Left ventricle myocardium inferior (tissue), 1 donor: ENCODE measurements at regions not wholly inside any gene's neighbourhood (a gene's known extent, or its start where the extent isn't known, plus 50 kb on each side); places are given as distances from the start of the nearest gene placed in this dataset.

Experiments
- DNase-seq: peaks from one replicate; pipeline ENCODE4 v3.0.0-alpha.2; 2020
- H3K27ac ChIP-seq: fragments of 200-600 bp; replicated peaks from 2 replicates; pipeline ENCODE4 v1.8.0; 2021
- H3K27me3 ChIP-seq: fragments of 200-600 bp; 2 replicates; pipeline ENCODE4 v1.8.0; 2021; ENCODE audit warnings: low read depth
- H3K36me3 ChIP-seq: fragments of 200-600 bp; 2 replicates; pipeline ENCODE4 v1.8.0; 2021
- H3K4me1 ChIP-seq: fragments of 200-600 bp; 2 replicates; pipeline ENCODE4 v1.8.0; 2021
- H3K4me3 ChIP-seq: fragments of 200-600 bp; 2 replicates; pipeline ENCODE4 v1.8.0; 2021; ENCODE audit warnings: mild to moderate bottlenecking, moderate library complexity
- H3K9me3 ChIP-seq: fragments of 200-600 bp; replicated peaks from 2 replicates; pipeline ENCODE4 v1.8.0; 2021
- intact Hi-C: fragments of 100-400 bp; cut with micrococcal nuclease; formaldehyde crosslinking; loops from one replicate; pipeline ENCODE4 v1.11.0; 2022
- TF ChIP-seq, protein P1 (sequence below): fragments of 200-600 bp; IDR thresholded peaks from 2 replicates; pipeline ENCODE4 v1.8.0; 2021; ENCODE audit warnings: antibody characterized with exemption, mild to moderate bottlenecking, borderline replicate concordance
- donor health status: DM: no; HTN: yes; CAD: no; lungs with severe emphysema.

DNA sequence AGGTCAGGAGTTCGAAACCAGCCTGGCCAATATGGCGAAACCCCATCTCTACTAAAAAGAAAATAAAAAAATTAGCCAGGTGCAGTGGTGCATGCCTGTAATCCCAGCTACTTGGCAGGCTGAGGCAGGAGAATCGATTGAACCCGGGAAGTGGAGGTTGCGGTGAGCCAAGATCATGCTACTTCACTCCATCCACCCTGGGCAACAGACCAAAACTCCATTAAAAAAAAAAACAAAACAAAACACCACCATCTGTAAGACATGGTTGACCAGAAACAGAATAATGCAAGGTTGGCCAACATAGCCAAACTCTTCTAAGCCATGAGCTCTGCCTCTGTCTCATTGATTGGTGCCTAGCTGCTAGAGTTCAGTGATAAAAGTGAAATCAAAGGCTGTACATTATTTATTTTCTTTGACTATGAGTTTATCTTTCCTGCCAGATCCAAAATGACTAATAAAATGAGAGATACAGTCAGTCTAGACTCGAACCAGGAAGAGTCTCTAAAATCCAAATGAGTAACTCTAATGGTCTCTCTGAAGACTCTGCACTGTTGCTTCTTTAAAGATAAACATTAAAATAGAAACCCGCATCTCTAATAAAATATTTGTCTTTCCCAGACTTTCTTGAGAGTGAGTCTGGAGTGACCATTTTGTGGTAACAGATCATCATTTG lies 404.7 kb downstream of the DAD1 start:
- intact Hi-C loops: no loop called here
- Histone ChIP-seq H3K9me3 (no peaks in the 10 kb centered on the region), H3K27me3 (peaks cover 6% of the 10 kb centered on the region), H3K36me3 (no peaks in the 10 kb centered on the region), H3K4me1 (no peaks in the 10 kb centered on the region), H3K4me3 (no peak overlapping the region), H3K27ac (no peak overlapping the region)
- no peak for DNase-seq
- TF ChIP-seq, protein P1, sequence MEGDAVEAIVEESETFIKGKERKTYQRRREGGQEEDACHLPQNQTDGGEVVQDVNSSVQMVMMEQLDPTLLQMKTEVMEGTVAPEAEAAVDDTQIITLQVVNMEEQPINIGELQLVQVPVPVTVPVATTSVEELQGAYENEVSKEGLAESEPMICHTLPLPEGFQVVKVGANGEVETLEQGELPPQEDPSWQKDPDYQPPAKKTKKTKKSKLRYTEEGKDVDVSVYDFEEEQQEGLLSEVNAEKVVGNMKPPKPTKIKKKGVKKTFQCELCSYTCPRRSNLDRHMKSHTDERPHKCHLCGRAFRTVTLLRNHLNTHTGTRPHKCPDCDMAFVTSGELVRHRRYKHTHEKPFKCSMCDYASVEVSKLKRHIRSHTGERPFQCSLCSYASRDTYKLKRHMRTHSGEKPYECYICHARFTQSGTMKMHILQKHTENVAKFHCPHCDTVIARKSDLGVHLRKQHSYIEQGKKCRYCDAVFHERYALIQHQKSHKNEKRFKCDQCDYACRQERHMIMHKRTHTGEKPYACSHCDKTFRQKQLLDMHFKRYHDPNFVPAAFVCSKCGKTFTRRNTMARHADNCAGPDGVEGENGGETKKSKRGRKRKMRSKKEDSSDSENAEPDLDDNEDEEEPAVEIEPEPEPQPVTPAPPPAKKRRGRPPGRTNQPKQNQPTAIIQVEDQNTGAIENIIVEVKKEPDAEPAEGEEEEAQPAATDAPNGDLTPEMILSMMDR: no peak

DNA sequence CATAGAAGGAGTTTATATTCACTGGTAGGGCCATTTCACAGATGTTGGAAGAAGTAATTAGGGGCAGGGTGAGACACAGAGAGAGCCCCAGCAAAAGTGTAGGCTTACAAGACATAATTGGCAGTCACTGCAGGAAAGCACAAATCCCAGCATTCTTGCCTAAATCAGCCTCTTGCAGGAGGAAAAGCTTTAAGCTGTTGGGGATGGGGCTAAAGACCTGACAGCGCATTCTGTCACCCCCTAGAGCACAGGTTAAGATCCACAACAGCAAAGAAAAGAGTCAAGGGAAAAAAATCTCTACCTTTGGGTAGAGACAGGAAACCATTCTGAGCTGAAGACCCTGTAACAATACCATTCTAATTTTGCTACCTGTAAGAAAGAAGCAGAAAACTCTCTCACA lies 409.0 kb downstream of the DAD1 start:
- H3K27me3 ChIP-seq: peaks cover 6% of the 10 kb centered on the region
- intact Hi-C loops: no loop called here

DNA sequence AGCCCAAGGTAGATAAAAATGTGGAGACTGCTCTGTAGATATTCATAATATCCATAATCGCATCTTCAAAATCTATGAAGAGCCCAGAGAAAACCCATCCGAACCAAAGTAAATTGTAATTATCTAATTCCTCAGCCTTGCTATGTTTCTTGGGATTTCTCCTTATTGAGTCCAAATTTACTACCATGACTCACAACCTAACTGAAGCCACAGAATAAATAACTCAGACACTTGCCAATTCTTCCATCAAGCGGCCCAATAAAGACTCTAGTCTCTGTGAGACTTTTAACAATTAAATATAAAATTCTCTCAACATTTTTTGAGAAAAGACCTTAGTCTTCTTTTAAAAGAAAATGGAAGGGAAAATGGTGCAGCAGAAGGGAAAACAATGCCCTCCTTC lies 409.8 kb downstream of the DAD1 start:
- H3K9me3 ChIP-seq: no peaks in the 10 kb centered on the region
- H3K36me3 ChIP-seq: no peaks in the 10 kb centered on the region
- no peak overlapping the region for H3K4me3 ChIP-seq
- peaks cover 20% of the 10 kb centered on the region for H3K4me1 ChIP-seq
- H3K27ac ChIP-seq: peak overlapping the region; percentile 18
- DNase-seq: no peak
- TF ChIP-seq, protein P1: no peak
- peaks cover 6% of the 10 kb centered on the region for H3K27me3 ChIP-seq
- intact Hi-C loops: no loop called here

More for the DNA sequence above, 409.0 kb downstream of the DAD1 start:
- Histone ChIP-seq H3K4me1 (peaks cover 20% of the 10 kb centered on the region), H3K4me3 (no peak overlapping the region), H3K27ac (no peak overlapping the region), H3K9me3 (no peaks in the 10 kb centered on the region), H3K36me3 (no peaks in the 10 kb centered on the region)
- TF ChIP-seq, protein P1: no peak
- no peak for DNase-seq

DNA sequence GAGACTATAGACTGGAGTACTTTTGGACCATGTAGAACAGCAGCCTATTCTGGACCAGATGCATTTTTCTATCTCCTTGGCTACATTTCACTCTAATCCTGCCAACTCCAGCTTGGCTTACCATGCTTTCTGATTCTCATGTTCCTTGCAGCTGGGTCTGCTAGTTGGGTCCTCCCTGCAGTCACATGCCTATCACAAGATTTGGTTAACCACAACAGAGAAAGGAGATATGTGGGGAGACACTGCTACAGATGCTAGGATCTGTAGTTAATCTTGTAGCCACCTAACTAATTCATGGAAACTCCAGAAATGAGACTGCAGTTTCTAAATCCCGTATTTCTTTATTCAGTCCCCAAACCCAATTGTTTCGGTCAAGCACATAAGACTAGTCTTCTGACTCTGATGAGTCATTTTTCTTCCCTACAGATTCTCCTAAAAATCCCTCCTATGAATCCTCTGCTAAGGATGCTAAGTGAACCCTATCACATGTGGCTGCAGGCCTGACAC lies 410.6 kb downstream of the DAD1 start:
- H3K27ac ChIP-seq: peak overlapping the region; percentile 18
- H3K36me3 ChIP-seq: no peaks in the 10 kb centered on the region
- H3K4me3 ChIP-seq: no peak overlapping the region
- peaks cover 20% of the 10 kb centered on the region for H3K4me1 ChIP-seq
- H3K9me3 ChIP-seq: no peaks in the 10 kb centered on the region
- TF ChIP-seq, protein P1: no peak
- intact Hi-C loops: no loop called here
- H3K27me3 ChIP-seq: peaks cover 6% of the 10 kb centered on the region
- no peak for DNase-seq

DNA sequence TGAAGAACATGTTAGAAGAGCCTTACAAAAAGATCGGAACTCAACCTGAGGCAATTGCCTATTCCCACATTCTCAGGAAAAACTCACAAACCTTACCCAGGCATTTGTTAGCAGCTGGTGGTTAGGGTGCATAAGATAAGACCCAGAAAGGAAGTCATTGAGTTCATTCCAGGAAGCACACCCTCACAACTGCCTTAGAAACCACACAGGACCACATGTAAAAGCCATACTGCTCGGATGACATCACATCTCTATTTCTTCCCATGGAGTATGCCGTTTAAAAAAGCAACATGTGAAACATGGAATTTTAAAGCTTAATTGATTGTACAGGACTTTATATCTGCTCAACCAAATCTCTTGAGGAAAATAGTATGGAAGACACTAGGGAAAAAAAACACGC lies 411.2 kb downstream of the DAD1 start:
- Histone ChIP-seq H3K27me3 (peaks cover 6% of the 10 kb centered on the region), H3K27ac (no peak overlapping the region), H3K9me3 (no peaks in the 10 kb centered on the region), H3K36me3 (no peaks in the 10 kb centered on the region), H3K4me1 (peaks cover 20% of the 10 kb centered on the region), H3K4me3 (no peak overlapping the region)
- no peak for DNase-seq
- TF ChIP-seq, protein P1: no peak
- intact Hi-C loops: no loop called here
